H1 (cell line): ENCODE measurements at regions not wholly inside any gene's neighbourhood (a gene's known extent, or its start where the extent isn't known, plus 50 kb on each side); places are given as distances from the start of the nearest gene placed in this dataset.

Source experiments
- ATF3 ChIP-seq: IDR thresholded peaks from 2 replicates; pipeline ENCODE4 v1.6.1; 2011; ENCODE audit warnings: low read depth, mild to moderate bottlenecking, low read length; ENCODE audit not compliant: insufficient read depth
- BCL11A ChIP-seq, 2 experiments: IDR thresholded peaks; one replicate each; pipeline ENCODE4 v1.6.1; 2011; ENCODE audit warnings: low read depth in 2 of 2, low read length in 2 of 2, mild to moderate bottlenecking in 2 of 2
- FOSL1 ChIP-seq: IDR thresholded peaks from 2 replicates; pipeline ENCODE4 v1.6.1; 2011; ENCODE audit warnings: mild to moderate bottlenecking, low read depth, low read length, moderate library complexity; ENCODE audit not compliant: insufficient read depth
- GTF2F1 ChIP-seq: IDR thresholded peaks from 2 replicates; pipeline ENCODE4 v1.6.1; 2012; ENCODE audit warnings: low read depth, low read length, improper control_type of control experiment, borderline replicate concordance
- SP4 ChIP-seq: IDR thresholded peaks from 2 replicates; pipeline ENCODE4 v1.6.1; 2012; ENCODE audit warnings: low read length, inconsistent platforms

- TF ChIP-seq BCL11A (IDR thresholded peaks at IDR 0.05; ENCODE audit: low read depth in 2 of 2, low read length in 2 of 2), result no peak
- no peak for TF ChIP-seq SP4
- no peak for TF ChIP-seq ATF3
- TF ChIP-seq FOSL1, result no peak
- TF ChIP-seq GTF2F1, result no peak
- TF ChIP-seq, all 59 proteins: peak for 0
Observed at GRCh38 chr13:59345311-59345710, 818.4 kb downstream of the DIAPH3 start (continued).
